HCT116 (cell line): ENCODE measurements at regions not wholly inside any gene's neighbourhood (a gene's known extent, or its start where the extent isn't known, plus 50 kb on each side); places are given as distances from the start of the nearest gene placed in this dataset.

Source experiments
- ATAC-seq: fragments of 200-7000 bp; cut with Tn5 transposase; 2 replicates; pipeline ENCODE4 v1.9.1; 2020; ENCODE audit warnings: mild to moderate bottlenecking, moderate library complexity
- BruUV-seq: library from RNA; stranded (reverse); fragments of 400-500 nt; replicated peaks from 2 replicates; lab custom pipeline; 2021; lab: Mats Ljungman, UMichigan
- CTCF ChIA-PET: fragments of 300-600 bp; sonication (Branson Sonifier 250); formaldehyde crosslinking; loops from one replicate; lab custom pipeline; 2021; ENCODE audit warnings: antibody characterized with exemption; lab: Charles Lee
- POLR2A ChIA-PET: fragments of 300-600, 350-600 bp; sonication (Branson Sonifier 250); formaldehyde crosslinking; loops from one replicate; lab custom pipeline; 2021; ENCODE audit warnings: antibody characterized with exemption; lab: Charles Lee
- RAD21 ChIA-PET, 2 experiments: fragments of 300-600 bp; sonication (Branson Sonifier 250); formaldehyde crosslinking; loops; one replicate each; lab custom pipeline; 2023; ENCODE audit warnings: low total read pairs in 2 of 2; ENCODE audit not compliant: uncharacterized antibody in 2 of 2, unreplicated experiment in 2 of 2, low non-redundant PET in 1 of 2; lab: Charles Lee
- DNase-seq: peaks from one replicate; pipeline ENCODE4 v3.0.0-alpha.2; 2010; ENCODE audit warnings: low read depth, low spot score
- H2AFZ ChIP-seq: fragments of 200-600 bp; shearing (Covaris generic), sonication (generic); 2 replicates; pipeline ENCODE4 v1.6.1; 2017; ENCODE audit warnings: low read depth, mixed run types, mixed read lengths, antibody characterized with exemption, low read length; ENCODE audit not compliant: poor library complexity, severe bottlenecking
- H3K27ac ChIP-seq: 2 replicates; pipeline ENCODE4 v1.5.1; 2012; ENCODE audit warnings: low read depth, low read length
- H3K27me3 ChIP-seq: fragments of 200-600 bp; sonication (generic); 2 replicates; pipeline ENCODE4 v1.6.1; 2016; ENCODE audit warnings: mixed run types, low read length, mixed read lengths; ENCODE audit not compliant: insufficient read depth
- H3K36me3 ChIP-seq, 2 experiments: fragments of 200-500 bp in 1 of 2; fragments of 200-600 bp in 1 of 2; sonication (Bioruptor generic) in 1 of 2; sonication (generic) in 1 of 2; 2 replicates each; pipeline versions ENCODE4 v1.5.1 to v1.6.1; 2014 to 2016; ENCODE audit warnings: low read length in 2 of 2, inconsistent platforms in 1 of 2, mixed read lengths in 1 of 2, mixed run types in 1 of 2; ENCODE audit not compliant: insufficient read depth in 2 of 2, control insufficient read depth in 1 of 2
- H3K4me1 ChIP-seq, 2 experiments: fragments of 200-600 bp in 1 of 2; sonication (generic) in 1 of 2; 2 replicates each; pipeline versions ENCODE4 v1.5.1 to v1.6.1; 2012 to 2017; ENCODE audit warnings: low read length in 2 of 2, inconsistent platforms in 1 of 2, mild to moderate bottlenecking in 1 of 2, mixed read lengths in 1 of 2, mixed run types in 1 of 2, moderate library complexity in 1 of 2; ENCODE audit not compliant: insufficient read depth in 2 of 2, control insufficient read depth in 1 of 2
- H3K4me2 ChIP-seq: fragments of 200-600 bp; sonication (generic); 2 replicates; pipeline ENCODE4 v1.6.1; 2017; ENCODE audit warnings: mixed run types, low read length, mixed read lengths
- H3K4me3 ChIP-seq, 2 experiments: fragments of 200-600 bp in 1 of 2; sonication (generic) in 1 of 2; replicated peaks in 1 of 2; 2 replicates each; pipeline ENCODE4 v1.5.1; 2011 to 2016; ENCODE audit warnings: low read length in 2 of 2, control low read depth in 1 of 2, low read depth in 1 of 2, mild to moderate bottlenecking in 1 of 2, mixed read lengths in 1 of 2, mixed run types in 1 of 2
- H3K79me2 ChIP-seq: fragments of 200-600 bp; sonication (generic); 2 replicates; pipeline ENCODE4 v1.6.1; 2017; ENCODE audit warnings: mild to moderate bottlenecking, mixed run types, low read length, moderate library complexity, mixed read lengths; ENCODE audit not compliant: insufficient read depth
- H3K9ac ChIP-seq: fragments of 200-600 bp; sonication (generic); 2 replicates; pipeline ENCODE4 v1.6.1; 2016; ENCODE audit warnings: low read length, mixed read lengths
- H3K9me2 ChIP-seq: fragments of 200-600 bp; sonication (generic), shearing (Covaris generic); 2 replicates; pipeline ENCODE4 v1.6.1; 2017; ENCODE audit warnings: mixed run types, mild to moderate bottlenecking, moderate library complexity; ENCODE audit not compliant: insufficient read depth
- H3K9me3 ChIP-seq, 2 experiments: fragments of 200-500 bp in 1 of 2; fragments of 200-600 bp in 1 of 2; sonication (Bioruptor generic) in 1 of 2; sonication (generic) in 1 of 2; 2 replicates each; pipeline ENCODE4 v1.6.1; 2014 to 2017; ENCODE audit warnings: low read length in 2 of 2, mixed read lengths in 2 of 2, inconsistent platforms in 1 of 2, low read depth in 1 of 2, mild to moderate bottlenecking in 1 of 2, mixed run types in 1 of 2, moderate library complexity in 1 of 2; ENCODE audit not compliant: control insufficient read depth in 1 of 2, insufficient read depth in 1 of 2
- H4K20me1 ChIP-seq: fragments of 200-600 bp; sonication (generic), shearing (Covaris generic); 2 replicates; pipeline ENCODE4 v1.6.1; 2017; ENCODE audit warnings: mixed run types, mild to moderate bottlenecking, moderate library complexity; ENCODE audit not compliant: insufficient read depth
- ATF3 ChIP-seq: IDR thresholded peaks from 2 replicates; pipeline ENCODE4 v1.6.1; 2012
- CEBPB ChIP-seq: IDR thresholded peaks from 2 replicates; pipeline ENCODE4 v1.6.1; 2012; ENCODE audit warnings: low read depth
- EGR1 ChIP-seq: IDR thresholded peaks from 2 replicates; pipeline ENCODE4 v1.6.1; 2012; ENCODE audit warnings: low read depth
- ELF1 ChIP-seq: IDR thresholded peaks from 2 replicates; pipeline ENCODE4 v1.6.1; 2012; ENCODE audit warnings: low read depth, borderline replicate concordance
- EZH2 ChIP-seq: fragments of 200-600 bp; sonication (generic); IDR thresholded peaks from 2 replicates; pipeline ENCODE4 v1.6.1; 2017; ENCODE audit warnings: antibody characterized with exemption, mixed run types
- EZH2phosphoT487 ChIP-seq: fragments of 200-600 bp; IDR thresholded peaks from 2 replicates; pipeline ENCODE4 v1.6.1; 2018; ENCODE audit warnings: antibody characterized with exemption, borderline replicate concordance
- JUND ChIP-seq: IDR thresholded peaks from 2 replicates; pipeline ENCODE4 v1.6.1; 2012
- RAD21 ChIP-seq: IDR thresholded peaks from 2 replicates; pipeline ENCODE4 v1.6.1; 2012; ENCODE audit warnings: low read depth, mild to moderate bottlenecking
- REST ChIP-seq: IDR thresholded peaks from 2 replicates; pipeline ENCODE4 v1.6.1; 2012; ENCODE audit warnings: low read depth
- SIN3A ChIP-seq: IDR thresholded peaks from 2 replicates; pipeline ENCODE4 v1.6.1; 2012; ENCODE audit warnings: low read depth
- SRF ChIP-seq: IDR thresholded peaks from 2 replicates; pipeline ENCODE4 v1.6.1; 2012; ENCODE audit warnings: low read depth
- TCF7L2 ChIP-seq: IDR thresholded peaks from 2 replicates; pipeline ENCODE4 v1.7.0; 2011; ENCODE audit warnings: borderline replicate concordance, inconsistent platforms; ENCODE audit not compliant: insufficient read depth, insufficient read length; ENCODE audit errors: extremely low read depth
- YY1 ChIP-seq: IDR thresholded peaks from 2 replicates; pipeline ENCODE4 v1.6.1; 2011; ENCODE audit warnings: low read length, low read depth, moderate library complexity, mild to moderate bottlenecking; ENCODE audit not compliant: insufficient replicate concordance; ENCODE audit errors: extremely low read depth
- ZFX ChIP-seq: fragments of 450-650 bp; IDR thresholded peaks from 2 replicates; pipeline ENCODE4 v1.6.1; 2017
- ZNF274 ChIP-seq: fragments of 200-500 bp; sonication (Bioruptor generic); IDR thresholded peaks from 2 replicates; pipeline ENCODE4 v1.6.1; 2014; ENCODE audit warnings: mild to moderate bottlenecking, low read depth, low read length, inconsistent platforms
- intact Hi-C: fragments of 100-400 bp; cut with micrococcal nuclease; formaldehyde crosslinking; loops from 2 replicates; pipeline ENCODE4 v1.10.0; 2022

- no peak for TF ChIP-seq ZFX
- TF ChIP-seq JUND = no peak
- no peak for TF ChIP-seq EZH2phosphoT487
- no peak for TF ChIP-seq ELF1
- TF ChIP-seq ATF3 = no peak
- no peak for TF ChIP-seq REST
- no peak for TF ChIP-seq SRF
- no peak for TF ChIP-seq EGR1
- TF ChIP-seq TCF7L2 = no peak
- no peak for TF ChIP-seq YY1
- no peak for TF ChIP-seq SIN3A
- TF ChIP-seq EZH2 = no peak
- TF ChIP-seq ZNF274 = no peak
- TF ChIP-seq RAD21 = no peak
- TF ChIP-seq CEBPB = no peak
Measured at GRCh38 chr3:34626699-34627098, 828.3 kb downstream of the PDCD6IP start.

More at GRCh38 chr3:34626699-34627098, 828.3 kb downstream of the PDCD6IP start:
- Histone ChIP-seq H3K4me2 (no peak overlapping the region), H3K4me1 (no peaks in the 10 kb centered on the region), H3K9me2 (no peaks in the 10 kb centered on the region), H3K9ac (no peak overlapping the region), H3K79me2 (no peaks in the 10 kb centered on the region), H3K4me3 (no peak overlapping the region), H4K20me1 (no peaks in the 10 kb centered on the region), H3K27ac (no peak overlapping the region), H2AFZ (no peak overlapping the region), H3K27me3 (no peaks in the 10 kb centered on the region), H3K9me3 (peaks cover 0 to 5% of the 10 kb centered on the region in 2 experiments; a peak in 2 of 4 replicates), H3K36me3 (no peaks in the 10 kb centered on the region)
- ChIA-PET RAD21 (no interaction called here), CTCF (no interaction called here), POLR2A (no interaction called here)
- no TSS peak for BruUV-seq
- no peak for ATAC-seq
- DNase-seq = no peak
- intact Hi-C loops = no loop called here
